NB4 (cell line): ENCODE measurements at regions not wholly inside any gene's neighbourhood (a gene's known extent, or its start where the extent isn't known, plus 50 kb on each side); places are given as distances from the start of the nearest gene placed in this dataset.

Experiments used
- POLR2A ChIP-seq: IDR thresholded peaks from 2 replicates; pipeline ENCODE4 v1.6.1; 2011; ENCODE audit warnings: mild to moderate bottlenecking; ENCODE audit not compliant: insufficient read length; ENCODE audit errors: extremely low read depth
- TF ChIP-seq, protein P1 (sequence below): IDR thresholded peaks from one replicate; pipeline ENCODE4 v1.5.1; 2012; ENCODE audit warnings: low read depth, low read length
- TF ChIP-seq, protein P2 (sequence below): IDR thresholded peaks from 2 replicates; pipeline ENCODE4 v1.6.1; 2011; ENCODE audit warnings: low read depth, low read length

DNA sequence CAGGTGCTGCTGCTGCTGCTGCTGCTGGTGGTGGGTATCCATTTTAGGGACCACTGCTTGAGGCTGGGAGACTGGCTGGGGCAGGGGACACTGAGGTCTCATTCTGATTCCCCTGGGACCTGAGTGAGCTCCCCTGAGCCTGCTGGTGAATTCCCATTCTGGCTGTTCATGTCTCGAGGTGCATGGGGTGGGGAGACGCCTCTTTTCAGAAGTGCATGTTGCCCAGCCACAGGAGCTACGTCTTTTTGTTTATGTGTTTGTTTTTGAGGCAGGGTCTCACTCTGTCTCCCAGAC is 133.4 kb downstream of the RHOU start:
- TF ChIP-seq, protein P1, sequence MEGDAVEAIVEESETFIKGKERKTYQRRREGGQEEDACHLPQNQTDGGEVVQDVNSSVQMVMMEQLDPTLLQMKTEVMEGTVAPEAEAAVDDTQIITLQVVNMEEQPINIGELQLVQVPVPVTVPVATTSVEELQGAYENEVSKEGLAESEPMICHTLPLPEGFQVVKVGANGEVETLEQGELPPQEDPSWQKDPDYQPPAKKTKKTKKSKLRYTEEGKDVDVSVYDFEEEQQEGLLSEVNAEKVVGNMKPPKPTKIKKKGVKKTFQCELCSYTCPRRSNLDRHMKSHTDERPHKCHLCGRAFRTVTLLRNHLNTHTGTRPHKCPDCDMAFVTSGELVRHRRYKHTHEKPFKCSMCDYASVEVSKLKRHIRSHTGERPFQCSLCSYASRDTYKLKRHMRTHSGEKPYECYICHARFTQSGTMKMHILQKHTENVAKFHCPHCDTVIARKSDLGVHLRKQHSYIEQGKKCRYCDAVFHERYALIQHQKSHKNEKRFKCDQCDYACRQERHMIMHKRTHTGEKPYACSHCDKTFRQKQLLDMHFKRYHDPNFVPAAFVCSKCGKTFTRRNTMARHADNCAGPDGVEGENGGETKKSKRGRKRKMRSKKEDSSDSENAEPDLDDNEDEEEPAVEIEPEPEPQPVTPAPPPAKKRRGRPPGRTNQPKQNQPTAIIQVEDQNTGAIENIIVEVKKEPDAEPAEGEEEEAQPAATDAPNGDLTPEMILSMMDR = no peak
- TF ChIP-seq, protein P2, sequence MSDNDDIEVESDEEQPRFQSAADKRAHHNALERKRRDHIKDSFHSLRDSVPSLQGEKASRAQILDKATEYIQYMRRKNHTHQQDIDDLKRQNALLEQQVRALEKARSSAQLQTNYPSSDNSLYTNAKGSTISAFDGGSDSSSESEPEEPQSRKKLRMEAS = no peak
- TF ChIP-seq POLR2A = no peak
